Kidney (tissue), 13 donors: ENCODE measurements at regions not wholly inside any gene's neighbourhood (a gene's known extent, or its start where the extent isn't known, plus 50 kb on each side); places are given as distances from the start of the nearest gene placed in this dataset.
"Not testable (repeated sequence)": the region's sequence is repeated elsewhere in the genome, so short reads cannot be mapped to it uniquely, and the experiment has no call there.

Source experiments
- DNase-seq, 5 donors: peaks; one replicate each; pipeline ENCODE4 v3.0.0-alpha.2; 2013 to 2020
- FAIRE-seq: peaks from 2 replicates; lab custom pipeline; 2012; peaks lifted over from hg19 to GRCh38; lab: Jason Lieb, UNC
- H3K27ac ChIP-seq, 2 donors: one replicate each; pipeline ENCODE4 v1.7.0; 2013; ENCODE audit warnings: low read depth in 2 of 2, low read length in 2 of 2, inconsistent platforms in 1 of 2
- H3K27me3 ChIP-seq: one replicate; pipeline ENCODE4 v1.7.1; 2013; ENCODE audit warnings: low read length, inconsistent platforms; ENCODE audit not compliant: control insufficient read depth, insufficient read depth
- H3K36me3 ChIP-seq, 3 donors: one replicate each; pipeline versions ENCODE4 v1.7.0 to v1.7.1; 2013; ENCODE audit warnings: low read length in 3 of 3, control low read depth in 1 of 3, inconsistent platforms in 1 of 3; ENCODE audit not compliant: insufficient read depth in 3 of 3, control insufficient read depth in 2 of 3
- H3K4me1 ChIP-seq, 3 donors: one replicate each; pipeline versions ENCODE4 v1.7.0 to v1.7.1; 2013; ENCODE audit warnings: low read length in 3 of 3, inconsistent platforms in 1 of 3, low read depth in 1 of 3; ENCODE audit not compliant: control insufficient read depth in 2 of 3, insufficient read depth in 2 of 3
- H3K4me3 ChIP-seq, 3 donors: one replicate each; pipeline versions ENCODE4 v1.7.0 to v1.8.1; 2013; ENCODE audit warnings: low read length in 3 of 3, control low read depth in 1 of 3, inconsistent platforms in 1 of 3
- H3K9ac ChIP-seq, 3 donors: one replicate each; pipeline versions ENCODE4 v1.7.0 to v1.7.1; 2013; ENCODE audit warnings: low read length in 3 of 3, control low read depth in 1 of 3, inconsistent platforms in 1 of 3
- H3K9me3 ChIP-seq, 3 donors: one replicate each; pipeline versions ENCODE4 v1.7.0 to v1.7.1; 2013; ENCODE audit warnings: low read length in 3 of 3, control low read depth in 1 of 3, inconsistent platforms in 1 of 3; ENCODE audit not compliant: control insufficient read depth in 2 of 3, insufficient read depth in 1 of 3
- intact Hi-C: fragments of 100-400 bp; cut with DNase I; formaldehyde crosslinking; loops from one replicate; pipeline ENCODE4 v1.11.1; 2022
- TF ChIP-seq, protein P1 (sequence below): IDR thresholded peaks from 3 replicates; pipeline ENCODE4 v1.5.1; 2012; ENCODE audit warnings: mild to moderate bottlenecking, moderate library complexity, borderline replicate concordance; ENCODE audit not compliant: insufficient read depth; ENCODE audit errors: extremely low read depth
- donor health status: control.
- donor health status: control.
- donor health status: control.
- donor health status: control.
- donor health status: control.
- donor health status: DM: yes; HTN: yes; CAD: no.
- donor health status: Normal renal cell carcinoma (clear cell type).

DNA sequence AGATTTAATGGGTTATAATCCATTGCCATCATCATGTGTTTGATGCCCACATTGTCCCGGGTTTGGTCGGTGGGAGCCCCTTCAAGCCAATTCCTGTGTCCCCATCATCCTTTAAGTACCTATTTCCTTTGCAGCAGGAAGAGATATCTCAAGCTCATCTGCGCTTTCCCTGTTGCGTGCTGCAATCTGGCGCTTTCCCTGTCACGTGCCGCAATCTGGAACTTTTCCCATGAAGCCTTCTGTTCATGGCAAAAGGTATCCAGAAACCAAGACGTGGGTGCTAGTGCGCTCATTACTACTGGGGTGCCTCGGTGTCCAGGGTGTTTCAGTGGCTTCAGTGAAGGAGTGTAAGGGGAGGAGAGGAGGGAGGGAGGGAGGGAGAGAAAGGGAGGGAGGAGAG lies 174.6 kb upstream of the ZNF469 start:
- no peaks in the 10 kb centered on the region for H3K36me3 ChIP-seq
- FAIRE-seq (no peak), DNase-seq (peak in 1 of 5 donors; percentile 4)
- TF ChIP-seq, protein P1, sequence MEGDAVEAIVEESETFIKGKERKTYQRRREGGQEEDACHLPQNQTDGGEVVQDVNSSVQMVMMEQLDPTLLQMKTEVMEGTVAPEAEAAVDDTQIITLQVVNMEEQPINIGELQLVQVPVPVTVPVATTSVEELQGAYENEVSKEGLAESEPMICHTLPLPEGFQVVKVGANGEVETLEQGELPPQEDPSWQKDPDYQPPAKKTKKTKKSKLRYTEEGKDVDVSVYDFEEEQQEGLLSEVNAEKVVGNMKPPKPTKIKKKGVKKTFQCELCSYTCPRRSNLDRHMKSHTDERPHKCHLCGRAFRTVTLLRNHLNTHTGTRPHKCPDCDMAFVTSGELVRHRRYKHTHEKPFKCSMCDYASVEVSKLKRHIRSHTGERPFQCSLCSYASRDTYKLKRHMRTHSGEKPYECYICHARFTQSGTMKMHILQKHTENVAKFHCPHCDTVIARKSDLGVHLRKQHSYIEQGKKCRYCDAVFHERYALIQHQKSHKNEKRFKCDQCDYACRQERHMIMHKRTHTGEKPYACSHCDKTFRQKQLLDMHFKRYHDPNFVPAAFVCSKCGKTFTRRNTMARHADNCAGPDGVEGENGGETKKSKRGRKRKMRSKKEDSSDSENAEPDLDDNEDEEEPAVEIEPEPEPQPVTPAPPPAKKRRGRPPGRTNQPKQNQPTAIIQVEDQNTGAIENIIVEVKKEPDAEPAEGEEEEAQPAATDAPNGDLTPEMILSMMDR: no peak
- H3K4me3 ChIP-seq: no peak overlapping the region
- no peaks in the 10 kb centered on the region for H3K27me3 ChIP-seq
- intact Hi-C loops: no loop called here
- peaks cover 0 to 4% (median 0%) of the 10 kb centered on the region in 3 donors for H3K9me3 ChIP-seq
- no peaks in the 10 kb centered on the region for H3K4me1 ChIP-seq
- H3K9ac ChIP-seq: no peak overlapping the region
- no peak overlapping the region for H3K27ac ChIP-seq

DNA sequence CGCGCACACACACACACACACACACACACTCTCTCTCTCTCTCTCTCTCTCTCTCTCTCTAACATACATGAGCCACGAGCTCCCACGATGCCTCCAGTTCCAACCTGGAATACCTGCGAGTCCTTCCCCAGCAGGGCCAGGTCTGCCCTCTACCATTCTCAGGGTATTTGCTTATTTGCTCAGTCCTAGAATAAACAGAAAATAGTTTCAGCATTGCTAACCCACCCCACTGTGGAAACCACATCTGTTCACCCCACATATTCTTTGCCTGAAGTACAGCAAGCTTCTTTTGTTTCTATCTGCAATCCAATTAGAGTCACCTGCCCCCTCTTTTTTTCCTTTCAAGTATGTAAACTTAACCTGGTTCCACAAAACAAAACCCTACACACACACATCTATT lies 174.0 kb upstream of the ZNF469 start:
- H3K9me3 ChIP-seq, H3K27ac ChIP-seq, DNase-seq, H3K9ac ChIP-seq, H3K36me3 ChIP-seq, H3K4me1 ChIP-seq, H3K27me3 ChIP-seq, intact Hi-C loops, H3K4me3 ChIP-seq, FAIRE-seq: not testable (repeated sequence)

DNA sequence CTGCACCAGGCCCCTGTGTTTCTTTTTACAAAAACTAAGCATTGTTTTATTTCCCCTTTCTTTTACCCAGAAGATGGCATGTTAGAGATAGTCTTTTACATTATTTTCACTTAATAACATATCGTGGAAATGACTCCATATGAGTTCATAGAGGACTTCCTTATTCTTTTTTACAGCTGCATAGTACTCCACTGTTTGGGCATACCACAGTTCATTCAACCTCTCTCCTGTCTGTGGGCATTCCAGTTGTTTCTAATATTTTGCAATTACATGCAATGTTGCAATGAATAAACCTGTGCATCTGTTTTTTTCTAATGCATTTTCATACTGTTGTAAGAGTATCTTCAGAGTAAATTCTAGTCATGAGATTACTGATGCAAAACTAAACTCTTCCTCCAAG lies 173.2 kb upstream of the ZNF469 start:
- H3K9ac ChIP-seq, H3K4me1 ChIP-seq, FAIRE-seq, DNase-seq, intact Hi-C loops, H3K36me3 ChIP-seq, H3K27me3 ChIP-seq, H3K4me3 ChIP-seq, H3K9me3 ChIP-seq, H3K27ac ChIP-seq: not testable (repeated sequence)

DNA sequence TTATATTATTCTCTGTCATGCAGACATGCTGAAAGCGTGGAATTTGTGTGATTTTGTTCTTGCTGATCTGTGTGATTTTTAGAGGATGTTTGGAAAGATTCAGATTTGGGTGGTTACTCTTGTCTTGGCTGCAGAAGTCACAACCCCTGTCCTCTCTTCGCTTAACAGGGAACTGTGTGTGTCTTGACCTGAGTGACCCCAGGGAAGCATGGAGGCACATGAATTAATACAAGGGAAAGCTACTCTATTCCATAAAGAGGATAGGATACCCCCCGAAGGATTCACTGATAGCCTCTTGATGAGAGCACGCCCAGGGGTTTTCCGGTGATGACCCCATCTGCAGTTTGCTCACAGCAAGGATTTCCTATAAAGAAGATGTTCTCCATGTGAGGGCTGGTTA lies 168.8 kb upstream of the ZNF469 start:
- H3K36me3 ChIP-seq, DNase-seq, H3K9me3 ChIP-seq, H3K9ac ChIP-seq, H3K27me3 ChIP-seq, H3K27ac ChIP-seq, H3K4me1 ChIP-seq, H3K4me3 ChIP-seq, intact Hi-C loops, FAIRE-seq: not testable (repeated sequence)

DNA sequence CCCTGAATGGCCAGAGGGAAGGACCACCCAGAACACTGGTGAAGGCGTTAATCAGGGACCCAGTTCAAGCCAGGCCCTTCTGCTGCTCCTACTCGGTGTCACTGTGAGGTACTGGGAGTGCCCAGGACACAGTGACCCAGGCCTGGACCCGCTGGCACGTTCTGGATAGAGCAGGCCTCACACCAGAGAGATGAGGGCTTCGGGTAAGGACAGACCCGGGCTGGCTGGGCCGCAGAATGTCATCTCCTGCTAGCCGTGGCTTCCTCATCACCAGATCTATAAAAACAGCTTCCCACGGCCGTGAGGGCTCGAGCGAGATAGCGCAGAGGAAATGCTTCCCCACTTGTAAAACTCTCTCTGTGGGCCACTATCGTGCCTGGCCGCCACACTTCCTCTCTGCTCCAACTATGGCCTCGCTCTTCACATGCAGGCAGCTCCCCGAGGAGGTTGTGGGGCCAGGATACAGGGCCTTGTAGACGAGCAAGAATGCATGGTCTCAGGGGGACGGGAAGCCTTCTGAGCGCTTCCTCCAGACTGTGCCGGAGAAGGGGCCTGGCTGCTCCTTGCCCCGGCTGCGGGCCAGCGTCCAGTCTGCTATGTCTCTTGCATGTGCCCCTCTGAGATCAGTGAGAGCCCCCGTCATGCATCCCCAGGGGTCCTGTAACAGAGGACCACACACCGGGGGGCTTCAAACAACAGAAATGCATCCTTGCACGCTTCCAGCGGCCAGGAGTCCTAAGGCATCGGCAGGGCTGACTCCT lies 161.6 kb upstream of the ZNF469 start:
- FAIRE-seq, H3K4me1 ChIP-seq, H3K27ac ChIP-seq, intact Hi-C loops, H3K4me3 ChIP-seq, H3K27me3 ChIP-seq, H3K9ac ChIP-seq, H3K9me3 ChIP-seq, H3K36me3 ChIP-seq: not testable (repeated sequence)
- DNase-seq: peak in 1 of 5 donors; percentile 18

DNA sequence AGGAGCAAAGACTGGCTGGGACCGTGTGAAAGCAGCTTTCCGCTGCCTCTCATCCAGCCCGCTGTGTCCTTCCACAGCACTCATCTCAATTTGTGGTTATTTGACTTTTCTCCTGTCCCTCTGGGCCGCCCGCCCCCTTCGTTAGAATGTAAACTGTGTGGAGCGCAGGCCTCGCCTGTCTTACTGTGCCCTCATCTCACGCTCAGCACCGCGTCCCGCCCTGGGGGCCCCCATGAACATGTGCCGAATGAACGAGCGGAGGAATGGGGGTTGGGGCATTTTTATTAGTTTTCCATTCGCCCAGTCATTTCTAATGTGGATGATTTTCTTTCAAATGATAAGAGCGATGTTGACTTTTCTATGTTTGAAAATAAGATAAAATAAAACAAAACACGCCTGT lies 159.1 kb upstream of the ZNF469 start:
- FAIRE-seq, H3K36me3 ChIP-seq, H3K9ac ChIP-seq, H3K9me3 ChIP-seq, H3K27ac ChIP-seq, intact Hi-C loops, H3K27me3 ChIP-seq, H3K4me1 ChIP-seq, H3K4me3 ChIP-seq: not testable (repeated sequence)
- DNase-seq: peak in 2 of 5 donors; percentile 30 to 41

DNA sequence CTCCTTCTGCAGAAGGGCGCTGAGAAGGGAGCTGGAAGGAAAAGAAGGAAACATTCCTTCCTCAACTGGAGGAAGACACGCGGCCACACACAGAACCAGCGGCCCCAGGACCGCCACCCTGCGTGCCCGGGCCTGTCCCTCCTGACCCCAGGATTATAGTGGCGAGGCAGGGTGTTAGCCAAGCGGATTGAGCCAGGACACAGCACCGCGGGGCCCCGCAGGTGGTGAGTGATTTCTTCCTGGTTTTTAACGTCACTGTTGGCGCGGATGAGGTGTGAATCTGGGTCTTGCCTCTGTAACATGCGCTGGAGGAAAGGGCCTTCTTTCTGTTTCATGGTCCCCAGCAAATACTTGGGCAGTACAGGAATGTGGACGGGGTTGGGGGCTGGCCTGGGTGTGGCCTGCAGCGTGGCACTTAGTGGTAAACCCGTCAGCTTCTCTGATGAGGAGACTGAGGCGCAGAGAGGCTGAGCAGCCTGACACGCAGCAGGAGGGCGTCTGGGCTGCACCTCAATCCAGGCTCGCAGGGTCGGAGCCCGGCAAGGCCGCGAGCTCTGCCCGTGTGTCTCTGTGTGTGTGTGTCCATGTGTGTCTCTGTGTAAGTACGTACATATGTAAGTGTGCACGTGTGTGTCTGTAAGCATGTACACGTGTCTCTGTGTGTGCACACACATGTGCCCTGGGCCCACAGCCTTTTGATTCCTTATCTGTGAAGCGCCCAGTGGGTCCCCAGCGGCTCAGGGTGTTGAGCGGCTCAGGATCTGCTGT lies 158.4 kb upstream of the ZNF469 start:
- intact Hi-C loops, H3K9me3 ChIP-seq, H3K4me3 ChIP-seq, H3K27me3 ChIP-seq, H3K36me3 ChIP-seq, H3K9ac ChIP-seq, FAIRE-seq, H3K27ac ChIP-seq, H3K4me1 ChIP-seq: not testable (repeated sequence)
- peak in 2 of 5 donors; percentile 36 to 40 for DNase-seq
